DMS 273 (cell line): ENCODE measurements at regions not wholly inside any gene's neighbourhood (a gene's known extent, or its start where the extent isn't known, plus 50 kb on each side); places are given as distances from the start of the nearest gene placed in this dataset.

Experiments
- DNase-seq: peaks from one replicate; lab custom pipeline; 2025; ENCODE audit not compliant: unreplicated experiment; lab: John Stamatoyannopoulos, UW

DNA sequence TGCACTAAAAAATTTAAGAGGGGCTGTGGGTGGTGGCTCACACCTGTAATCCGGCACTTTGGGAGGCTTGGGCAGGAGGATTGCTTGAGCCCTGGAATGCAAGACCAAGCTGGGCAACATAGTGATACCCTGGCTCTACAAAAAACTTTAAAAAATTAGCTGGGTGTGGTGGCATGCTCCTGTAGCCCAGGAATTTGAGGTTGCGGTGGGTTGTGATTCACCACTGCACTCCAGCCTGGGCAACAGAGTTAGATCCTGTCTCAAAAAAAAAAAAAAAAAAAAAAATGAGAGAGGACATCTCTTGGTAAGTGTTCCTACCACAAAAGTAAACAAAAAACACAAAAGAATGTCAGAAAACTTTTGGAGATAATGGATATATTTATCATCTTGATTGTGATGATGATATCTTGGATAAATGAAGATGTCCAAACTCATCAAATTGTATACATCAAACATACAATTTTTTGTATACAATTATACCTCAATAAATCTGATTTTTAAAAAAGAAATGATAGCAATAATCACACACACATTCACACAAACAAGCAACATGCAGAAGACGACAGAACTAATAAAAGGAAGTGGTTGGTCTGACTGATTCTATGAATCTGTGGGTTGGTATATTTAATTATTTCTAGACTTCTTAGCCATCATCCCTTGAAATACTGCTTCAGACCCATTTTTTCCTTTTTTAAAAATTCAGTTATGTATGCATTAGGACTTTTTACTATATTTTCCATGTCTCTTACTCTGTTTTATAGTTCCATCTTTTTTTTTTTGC is 465.9 kb downstream of the PLA2G4A start:
- DNase-seq, result no peak

DNA sequence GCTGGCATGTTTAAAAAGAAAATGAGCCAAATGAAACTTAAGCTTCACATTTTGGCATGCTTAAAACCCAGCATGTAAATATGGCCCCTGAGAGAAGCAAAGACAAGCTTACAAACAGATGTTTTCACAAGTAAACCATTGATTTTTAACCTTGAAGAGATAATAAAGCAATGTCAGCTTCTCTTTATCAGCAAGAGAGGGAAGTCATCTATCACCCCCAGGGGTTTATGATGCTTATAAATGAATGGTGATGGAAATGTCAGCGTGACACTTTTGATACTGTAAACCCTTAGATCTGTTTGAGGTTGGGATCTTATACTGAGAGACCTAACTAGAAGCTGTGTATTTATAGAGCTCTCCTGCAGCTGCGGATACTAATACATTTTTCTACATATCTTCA is 471.3 kb downstream of the PLA2G4A start:
- DNase-seq, result no peak

DNA sequence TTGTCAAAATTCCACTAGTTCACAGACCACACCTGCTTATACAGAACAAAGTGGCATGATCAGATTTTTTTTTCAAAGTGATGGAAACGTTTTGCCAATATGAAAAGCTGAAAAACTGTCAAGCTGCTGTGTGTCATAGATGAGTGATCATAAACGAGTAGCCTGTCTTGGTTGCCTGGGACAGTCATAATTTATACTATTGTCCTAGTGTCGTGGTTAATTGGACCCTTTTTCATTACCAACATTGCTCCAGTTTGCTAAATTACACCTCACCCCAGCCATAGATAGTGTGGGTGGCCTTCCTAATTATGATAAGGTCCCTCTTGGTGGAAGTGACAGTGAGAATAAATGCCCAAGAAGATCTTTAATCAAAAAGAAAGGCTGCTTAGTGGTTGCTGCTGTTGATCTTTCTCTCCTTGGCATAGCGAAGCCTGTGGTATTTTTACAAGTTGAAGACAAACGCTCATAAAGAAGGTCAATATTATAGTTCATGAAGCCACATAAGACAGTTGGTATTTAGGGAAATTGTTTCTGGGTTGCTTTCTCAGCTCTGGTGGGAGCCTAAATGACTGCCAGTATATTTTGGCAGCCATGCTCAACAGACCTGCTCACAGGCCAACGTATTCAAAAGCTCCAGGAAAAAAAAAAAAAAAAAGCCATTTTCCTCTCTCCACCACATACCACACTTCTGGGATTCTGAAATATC is 478.1 kb downstream of the PLA2G4A start:
- no peak for DNase-seq

DNA sequence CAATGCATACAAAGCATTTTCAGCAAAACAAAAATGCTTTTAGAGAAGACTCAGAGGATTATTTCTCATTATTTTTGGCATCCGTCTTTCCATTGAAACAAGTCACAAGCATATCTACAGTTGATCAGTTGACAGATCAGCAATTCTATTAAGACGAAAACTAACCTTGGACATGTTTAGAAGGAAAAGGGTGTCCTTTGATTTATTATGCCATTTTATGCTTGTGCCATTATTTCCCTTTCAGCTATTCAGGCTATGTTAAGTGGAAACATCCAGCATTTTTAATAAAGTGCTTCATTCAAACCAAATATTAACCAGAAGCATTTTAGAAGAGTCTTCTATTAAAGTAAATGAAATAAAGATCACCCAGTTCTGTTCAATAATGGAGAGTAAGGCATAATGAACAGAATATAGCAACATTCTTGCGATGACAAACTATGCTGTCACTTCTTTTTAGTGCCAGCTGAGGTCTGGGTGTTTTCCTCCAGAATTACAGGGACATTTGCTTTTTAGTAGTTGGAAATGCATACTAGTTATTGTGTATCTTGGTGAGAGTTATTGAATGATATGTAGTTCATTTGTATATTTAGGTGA is 481.4 kb downstream of the PLA2G4A start:
- no peak for DNase-seq

DNA sequence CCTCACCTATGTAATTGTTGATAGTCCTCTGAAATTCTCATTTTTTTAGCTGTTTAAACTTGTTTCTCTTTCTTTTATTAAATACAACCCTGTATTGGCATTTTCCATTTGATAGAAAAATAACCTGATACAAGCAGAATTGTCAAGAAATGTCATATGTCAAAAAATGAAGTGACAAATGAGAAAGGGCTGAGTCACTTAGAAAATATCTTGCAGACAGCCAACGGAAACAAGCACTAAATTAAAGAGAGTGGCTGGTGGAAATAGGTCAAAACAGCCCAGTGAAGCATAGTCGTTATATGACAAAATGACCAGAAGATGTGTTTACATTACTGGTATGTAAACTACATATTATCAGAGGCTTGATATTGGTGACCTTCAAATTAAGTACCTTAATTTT is 484.4 kb downstream of the PLA2G4A start:
- no peak for DNase-seq

DNA sequence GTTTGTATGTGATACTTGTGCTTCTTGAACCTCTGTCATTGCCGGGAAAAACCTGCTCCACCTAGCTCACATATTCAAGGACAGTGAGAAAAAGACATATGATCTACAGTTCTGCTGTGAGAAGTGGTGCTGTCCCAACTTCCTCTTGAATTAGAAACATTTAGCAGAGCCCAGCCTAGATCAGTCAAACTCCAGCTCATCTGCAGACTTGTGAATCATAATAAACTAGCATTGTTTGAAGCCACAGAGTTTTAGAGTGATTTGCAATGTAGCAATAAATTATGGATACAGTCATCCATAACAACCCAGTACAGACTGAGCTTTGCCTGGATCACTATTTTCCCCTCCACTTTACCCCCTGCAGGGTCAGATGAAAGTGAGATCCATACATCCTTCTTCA is 497.8 kb downstream of the PLA2G4A start:
- DNase-seq, result no peak

DNA sequence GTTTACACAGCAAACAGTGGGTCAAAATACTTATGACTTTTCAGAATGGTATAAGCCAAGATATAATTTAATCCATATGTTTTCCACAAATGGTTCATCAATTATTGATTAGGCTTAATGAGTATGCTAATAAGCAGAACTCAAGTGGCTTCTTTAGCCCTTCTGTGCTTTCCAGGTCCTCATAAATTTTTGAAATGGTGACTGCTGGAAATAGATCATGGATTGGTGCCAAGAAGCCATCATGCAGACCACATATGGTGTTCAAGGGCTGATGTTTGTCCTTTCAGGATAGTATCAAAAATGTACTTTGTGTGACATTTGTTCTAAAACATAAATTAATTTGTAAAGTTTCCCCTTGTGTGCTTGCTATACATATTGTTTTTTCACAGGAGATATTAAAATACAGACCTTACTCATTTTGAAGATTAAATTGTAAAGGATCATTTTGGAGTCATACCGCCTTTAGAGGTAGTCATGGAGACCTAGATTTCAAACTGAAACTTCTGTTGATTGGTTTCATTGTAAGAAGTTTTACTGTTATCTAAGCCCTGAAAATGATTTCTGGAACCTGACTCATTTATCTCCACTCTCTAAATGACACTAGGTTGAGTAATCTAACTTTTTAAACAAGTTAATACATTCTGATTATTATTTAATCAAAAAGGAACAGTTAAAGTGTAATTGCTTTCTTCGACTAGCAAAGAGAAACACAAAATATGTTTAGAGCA is 507.9 kb downstream of the PLA2G4A start:
- DNase-seq, result peak; percentile 69

DNA sequence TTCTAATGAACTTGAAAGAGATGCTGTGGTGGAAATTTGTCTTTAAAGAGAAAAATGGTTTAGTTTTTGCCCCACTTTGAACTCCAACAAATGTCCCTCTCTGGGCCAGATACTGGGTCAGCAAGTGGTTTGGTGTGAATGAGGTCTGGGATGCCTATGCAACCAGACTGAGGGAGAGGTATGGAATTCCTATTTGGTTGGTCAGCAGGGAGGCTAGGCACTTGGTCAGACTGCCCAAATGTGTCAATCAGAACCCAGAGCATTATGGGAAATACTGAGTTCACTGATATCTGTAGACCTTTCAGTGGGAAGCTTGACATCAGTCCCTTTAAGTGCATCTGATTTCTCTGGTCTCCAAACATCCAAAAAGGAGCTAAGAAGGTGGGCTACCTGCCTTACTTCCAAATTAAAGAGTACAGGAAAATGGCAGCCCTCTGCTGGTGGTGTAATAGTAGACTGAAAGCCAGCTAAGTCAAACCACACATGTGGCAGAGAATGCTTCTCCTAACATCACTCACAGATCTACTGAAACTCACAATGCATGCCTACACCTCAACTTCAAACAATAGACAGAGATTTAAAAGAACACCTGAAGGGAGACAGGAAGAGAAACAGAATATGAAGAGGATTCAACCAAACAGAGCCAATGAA is 510.1 kb downstream of the PLA2G4A start:
- DNase-seq, result no peak

DNA sequence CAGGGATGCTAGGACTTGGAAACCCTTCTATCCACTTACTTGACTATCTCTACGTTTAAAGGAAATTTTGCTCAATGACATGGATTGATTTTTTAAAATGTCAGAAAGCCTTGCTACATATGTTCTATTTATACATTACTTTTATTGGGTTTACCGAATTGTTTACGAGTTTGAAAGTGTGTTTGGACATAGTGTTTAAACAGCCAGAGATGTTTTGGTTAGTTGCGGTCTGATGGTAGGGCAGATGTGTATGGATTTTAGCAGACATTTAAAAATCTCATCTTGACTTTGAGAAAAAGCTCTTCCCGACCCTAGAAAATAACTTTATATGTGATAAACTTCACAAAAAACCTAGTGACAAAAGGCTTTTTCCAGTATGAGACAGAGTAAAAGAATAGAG is 513.7 kb downstream of the PLA2G4A start:
- DNase-seq, result no peak

DNA sequence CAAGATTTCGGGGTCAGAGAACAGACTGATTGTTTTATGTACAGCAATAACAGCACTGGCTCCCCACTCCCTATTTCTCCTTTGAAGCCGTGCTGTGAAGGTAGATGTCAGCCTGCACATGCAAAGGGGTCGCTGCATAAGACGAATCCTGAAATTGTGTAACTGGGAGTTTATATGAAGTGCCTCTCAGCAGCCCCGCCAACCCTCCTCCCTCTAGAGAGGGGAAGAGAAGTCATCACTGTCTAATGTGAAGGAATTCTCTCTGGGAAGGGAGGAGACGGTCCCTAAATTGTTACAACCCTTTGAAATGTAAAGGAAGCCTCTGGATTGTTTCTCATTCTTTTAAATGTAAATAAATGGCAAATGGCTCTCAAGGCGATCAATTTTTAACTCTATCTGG is 545.3 kb downstream of the PLA2G4A start:
- DNase-seq, result no peak

DNA sequence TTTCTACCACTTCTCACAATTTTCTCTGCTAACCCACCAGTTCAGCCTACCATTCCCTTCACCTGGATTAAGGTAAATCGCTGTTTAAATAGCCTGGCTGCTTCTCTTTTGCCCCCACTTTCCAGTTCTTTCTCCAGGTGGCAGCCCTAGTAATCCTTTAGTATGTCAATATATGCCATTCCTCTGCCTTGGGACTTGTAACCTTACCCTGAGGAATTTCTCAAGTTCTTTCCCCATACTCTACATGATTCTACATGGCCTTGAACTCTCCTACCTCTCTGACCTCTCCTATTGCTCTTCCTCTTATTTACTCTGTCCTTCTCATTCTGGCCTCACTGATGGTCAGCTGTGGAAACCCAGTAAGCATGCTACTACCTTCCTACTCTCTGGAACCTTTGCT is 546.0 kb downstream of the PLA2G4A start:
- DNase-seq, result no peak

DNA sequence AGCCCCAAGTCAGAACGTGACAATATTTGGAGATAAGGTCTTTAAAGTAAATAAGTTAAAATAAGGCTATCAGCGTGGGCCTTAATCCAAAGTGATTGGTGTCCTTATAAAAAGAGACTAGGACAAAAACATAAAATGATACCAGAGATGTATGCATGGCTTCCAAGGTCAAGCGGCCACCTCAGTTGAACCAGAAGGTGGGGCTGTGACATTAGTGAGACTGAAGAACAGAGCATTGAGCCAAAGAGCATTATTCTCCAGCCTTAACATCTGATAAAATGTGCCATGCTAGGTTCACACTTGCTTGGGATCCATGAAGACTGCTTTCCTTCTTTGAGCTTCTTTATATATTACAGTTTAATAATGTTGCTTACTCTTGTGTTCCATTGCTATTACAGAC is 554.6 kb downstream of the PLA2G4A start:
- peak; percentile 42 for DNase-seq

DNA sequence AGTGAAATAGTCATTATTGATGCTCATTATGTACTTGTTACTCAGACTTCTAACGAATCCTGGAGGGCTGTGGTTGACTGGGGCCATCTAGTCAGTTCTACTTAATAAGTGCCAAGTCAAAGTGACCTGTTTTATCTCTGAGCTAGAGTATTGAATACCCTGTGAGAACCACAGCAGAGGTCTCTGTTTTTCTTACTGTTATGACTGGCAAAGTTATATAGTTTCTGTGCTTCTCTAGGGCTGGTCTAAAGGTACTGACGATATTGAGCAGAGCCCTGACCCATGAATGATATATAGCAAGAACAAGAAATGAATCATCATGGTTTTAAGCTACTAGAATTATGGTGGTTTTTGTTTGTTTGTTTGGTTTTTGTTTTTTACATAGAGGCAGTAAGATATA is 555.8 kb downstream of the PLA2G4A start:
- no peak for DNase-seq

DNA sequence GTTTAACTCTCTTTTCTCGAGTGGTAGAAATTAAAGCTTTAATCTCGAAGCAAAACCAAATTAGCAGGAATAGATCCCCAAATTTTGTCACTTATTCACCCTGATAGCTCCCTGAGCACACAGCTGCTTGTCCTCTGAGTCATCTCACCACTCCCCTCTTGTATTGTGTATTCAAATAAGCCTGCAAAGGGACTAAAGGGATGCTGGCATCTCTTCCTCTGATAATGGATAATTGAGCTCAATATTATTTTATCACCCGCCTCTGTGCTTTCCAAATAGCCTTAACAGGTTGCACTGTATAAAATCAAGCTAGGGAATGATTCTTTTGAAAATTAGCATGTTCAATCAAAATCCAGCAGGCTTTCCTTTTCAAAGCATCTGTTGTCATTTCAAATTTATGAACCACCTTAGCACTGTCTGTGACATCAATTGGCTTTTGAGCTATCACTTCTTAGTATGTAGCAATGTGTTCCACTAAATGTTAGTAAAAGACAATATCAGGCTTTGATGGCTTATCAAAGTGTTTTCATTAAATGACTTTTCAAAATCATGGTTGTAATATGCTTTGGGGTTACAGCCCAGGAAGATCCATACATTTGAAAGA is 561.6 kb downstream of the PLA2G4A start:
- DNase-seq, result peak; percentile 2

DNA sequence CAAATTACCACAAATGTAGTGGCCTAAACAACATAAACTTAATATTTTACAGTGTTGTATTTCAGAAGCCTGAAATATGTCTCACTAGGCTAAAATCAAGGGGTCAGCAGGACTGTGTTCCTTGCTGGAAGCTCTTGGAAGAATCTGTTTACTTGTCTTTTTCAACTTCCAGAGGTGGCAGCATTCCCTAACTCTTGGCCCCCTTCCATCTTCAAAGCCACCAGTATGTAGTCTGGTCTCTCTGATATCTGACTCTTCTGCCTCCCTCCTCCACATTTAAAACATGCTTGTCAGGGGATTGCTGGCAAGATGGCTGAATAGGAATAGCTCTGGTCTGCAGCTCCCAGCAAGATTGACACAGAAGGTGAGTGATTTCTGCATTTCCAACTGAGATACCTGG is 567.5 kb downstream of the PLA2G4A start:
- peak; percentile 42 for DNase-seq

DNA sequence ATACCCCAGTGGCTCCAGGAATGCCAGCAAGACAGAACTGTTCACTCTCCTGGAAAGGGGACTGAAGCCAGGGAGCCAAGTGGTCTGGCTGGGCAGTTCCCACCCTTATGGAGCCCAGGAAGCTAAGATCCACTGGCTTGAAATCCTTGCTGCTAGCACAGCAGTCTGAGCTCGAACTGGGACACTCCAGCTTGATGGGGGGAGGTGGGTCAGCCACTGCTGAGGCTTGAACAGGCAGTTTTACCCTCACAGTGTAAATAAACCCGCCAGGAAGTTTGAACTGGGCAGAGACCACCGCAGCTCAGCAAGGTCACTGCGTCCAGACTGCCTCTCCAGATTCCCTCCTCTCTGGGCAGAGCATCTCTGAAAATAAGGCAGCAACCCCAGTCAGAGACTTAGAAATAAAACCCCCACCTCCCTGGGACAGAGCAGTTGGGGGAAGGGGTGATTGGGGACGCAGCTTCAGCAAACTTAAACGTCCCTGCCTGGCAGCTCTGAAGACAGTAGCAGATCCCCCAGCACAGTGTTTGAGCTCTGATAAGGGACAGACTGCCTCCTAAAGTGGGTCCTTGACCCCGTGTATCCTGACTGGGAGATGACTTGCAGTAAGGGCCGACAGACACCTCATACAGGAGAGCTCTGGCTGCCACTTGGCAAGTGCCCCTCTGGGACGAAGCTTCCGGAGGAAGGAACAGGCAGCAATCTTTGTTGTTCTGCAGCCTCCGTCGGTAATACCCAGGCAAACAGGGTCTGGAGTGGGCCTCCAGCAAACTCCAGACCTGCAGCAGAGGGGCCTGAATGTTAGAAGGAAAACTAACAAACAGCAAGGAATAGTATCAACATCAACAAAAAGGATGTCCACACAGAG is 568.4 kb downstream of the PLA2G4A start:
- no peak for DNase-seq

DNA sequence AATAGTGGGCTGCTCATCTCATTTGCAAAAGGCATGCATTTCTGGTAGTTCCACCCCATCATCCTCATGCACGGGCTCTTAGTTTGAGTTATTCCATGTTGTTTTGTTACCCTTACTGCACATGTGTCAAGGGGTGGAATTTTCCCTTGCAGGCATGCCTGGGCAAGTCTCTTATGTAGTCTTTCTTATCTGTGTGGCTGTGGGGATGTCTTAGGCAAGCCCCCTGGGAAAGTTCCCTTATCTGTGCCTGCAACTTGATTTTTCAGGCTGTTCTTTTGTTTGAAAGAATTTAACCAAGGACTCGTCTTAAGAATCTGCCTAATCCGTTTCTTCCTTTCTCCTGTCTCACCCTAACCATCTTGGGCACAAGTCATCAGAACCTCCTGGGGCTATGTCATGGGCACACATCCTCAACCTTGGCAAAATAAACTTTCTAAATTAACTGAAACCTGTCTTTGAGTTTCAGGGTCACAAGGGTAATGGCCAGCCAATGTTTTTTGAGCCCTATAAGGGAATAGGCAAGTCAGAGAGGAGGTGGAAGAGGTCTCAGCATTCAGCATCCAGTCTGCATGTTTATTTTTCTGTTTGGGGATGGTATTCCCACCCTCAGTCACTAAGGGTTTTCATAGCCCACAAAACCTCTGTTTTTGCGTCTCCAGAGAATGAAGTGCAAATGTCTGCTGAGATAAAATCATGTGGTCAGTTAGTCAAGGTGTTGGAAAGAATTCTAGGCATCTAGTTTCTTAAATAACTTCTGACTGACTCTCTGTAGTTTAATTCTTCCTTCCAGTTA is 579.7 kb downstream of the PLA2G4A start:
- no peak for DNase-seq

DNA sequence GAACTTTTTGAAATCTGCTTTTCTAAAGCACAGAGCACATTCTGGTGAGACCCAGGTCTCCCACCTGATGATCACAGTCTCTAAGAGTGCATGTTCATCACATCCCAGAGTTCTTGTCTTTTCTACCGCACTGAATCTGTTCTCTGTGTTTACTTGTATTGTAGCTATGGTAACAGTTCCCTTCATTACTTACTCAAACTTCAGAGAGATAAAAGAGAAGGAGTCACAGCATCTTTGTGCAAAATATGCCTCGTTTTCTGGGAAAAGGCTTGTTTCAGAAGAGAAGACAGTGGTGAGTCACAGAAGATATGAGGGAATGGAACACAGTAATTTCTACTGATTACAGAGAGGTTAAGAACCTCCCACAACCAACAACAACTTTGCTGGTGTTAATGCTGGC is 580.6 kb downstream of the PLA2G4A start:
- DNase-seq, result no peak

DNA sequence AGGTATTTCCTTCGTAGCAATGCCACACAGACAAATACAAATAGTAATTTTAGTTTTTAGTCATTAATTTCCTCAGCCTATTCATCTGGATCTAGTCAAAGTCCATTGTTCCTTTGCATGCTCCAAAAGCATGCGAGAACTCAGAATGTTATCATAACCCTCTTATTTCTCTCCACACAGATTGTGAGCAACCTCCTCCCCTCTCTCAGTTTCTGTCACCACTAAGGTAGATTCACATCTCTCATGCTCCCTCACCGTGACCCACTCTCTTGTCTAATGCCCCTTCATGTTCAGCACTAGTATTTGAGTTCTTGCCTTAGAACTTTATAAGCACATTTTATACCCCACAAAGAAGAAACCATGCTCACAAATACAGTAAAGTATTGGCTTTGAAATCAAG is 582.4 kb downstream of the PLA2G4A start:
- no peak for DNase-seq
